Progenitor cell of endocrine pancreas (in vitro differentiated cells): ENCODE measurements at regions not wholly inside any gene's neighbourhood (a gene's known extent, or its start where the extent isn't known, plus 50 kb on each side); places are given as distances from the start of the nearest gene placed in this dataset.
"Not testable (repeated sequence)": the region's sequence is repeated elsewhere in the genome, so short reads cannot be mapped to it uniquely, and the experiment has no call there.

Experiments
- DNase-seq: peaks from one replicate; pipeline ENCODE4 v3.0.0; 2021; ENCODE audit warnings: low spot score; ENCODE audit not compliant: unreplicated experiment
- H3K27ac Mint-ChIP-seq: 2 replicates; pipeline ENCODE4 v1.8.0; 2021; ENCODE audit warnings: mild to moderate bottlenecking, moderate library complexity, mixed read lengths
- H3K27me3 Mint-ChIP-seq: 2 replicates; pipeline ENCODE4 v1.8.0; 2021; ENCODE audit warnings: mixed read lengths
- H3K36me3 Mint-ChIP-seq: 2 replicates; pipeline ENCODE4 v1.8.0; 2022; ENCODE audit warnings: mixed read lengths; ENCODE audit not compliant: insufficient read depth
- H3K4me1 Mint-ChIP-seq: 2 replicates; pipeline ENCODE4 v1.8.0; 2021; ENCODE audit warnings: low read depth, mixed read lengths
- H3K4me3 Mint-ChIP-seq: 2 replicates; pipeline ENCODE4 v1.8.0; 2021; ENCODE audit warnings: low read depth, mild to moderate bottlenecking, moderate library complexity, mixed read lengths
- H3K9me3 Mint-ChIP-seq: 2 replicates; pipeline ENCODE4 v1.8.0; 2021; ENCODE audit warnings: low read depth, mixed read lengths
- CTCF ChIP-seq: fragments of 200-600 bp; sonication (generic); IDR thresholded peaks from one replicate; pipeline ENCODE4 v1.5.0; 2021; ENCODE audit warnings: antibody characterized with exemption, mild to moderate bottlenecking; ENCODE audit not compliant: unreplicated experiment

DNA sequence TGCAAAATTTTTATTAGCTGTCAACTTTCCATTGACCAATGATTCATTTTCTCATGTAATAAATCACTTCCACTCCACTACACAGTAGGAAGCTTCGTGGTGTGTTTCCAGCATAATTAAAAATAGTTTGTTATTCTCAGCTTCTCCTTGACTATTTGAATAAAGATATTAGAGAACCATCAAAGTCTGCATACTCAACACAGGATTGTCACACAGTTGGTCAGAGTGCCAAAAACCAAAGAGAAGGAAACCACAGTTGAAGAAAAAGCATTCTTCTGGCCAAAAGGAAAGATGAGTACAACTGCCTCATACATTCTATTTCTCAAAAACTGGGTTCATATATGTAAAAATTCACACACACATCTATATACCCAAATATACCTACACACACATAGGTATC, 455.1 kb upstream of the HSF2 start:
- no peak overlapping the region for H3K27ac Mint-ChIP-seq
- DNase-seq: no peak
- H3K4me3 Mint-ChIP-seq: no peak overlapping the region
- no peaks in the 10 kb centered on the region for H3K36me3 Mint-ChIP-seq
- peaks cover 17% of the 10 kb centered on the region for H3K9me3 Mint-ChIP-seq
- no peaks in the 10 kb centered on the region for H3K27me3 Mint-ChIP-seq
- no peaks in the 10 kb centered on the region for H3K4me1 Mint-ChIP-seq
- no peak for TF ChIP-seq CTCF

GRCh38 chr6:121951123-121951522, 448.3 kb upstream of the HSF2 start:
- Mint-ChIP-seq H3K36me3 (no peaks in the 10 kb centered on the region), H3K4me1 (no peaks in the 10 kb centered on the region), H3K9me3 (peaks cover 7% of the 10 kb centered on the region), H3K27me3 (no peaks in the 10 kb centered on the region), H3K4me3 (no peak overlapping the region), H3K27ac (peak overlapping the region; percentile 11)
- DNase-seq: no peak
- no peak for TF ChIP-seq CTCF

DNA sequence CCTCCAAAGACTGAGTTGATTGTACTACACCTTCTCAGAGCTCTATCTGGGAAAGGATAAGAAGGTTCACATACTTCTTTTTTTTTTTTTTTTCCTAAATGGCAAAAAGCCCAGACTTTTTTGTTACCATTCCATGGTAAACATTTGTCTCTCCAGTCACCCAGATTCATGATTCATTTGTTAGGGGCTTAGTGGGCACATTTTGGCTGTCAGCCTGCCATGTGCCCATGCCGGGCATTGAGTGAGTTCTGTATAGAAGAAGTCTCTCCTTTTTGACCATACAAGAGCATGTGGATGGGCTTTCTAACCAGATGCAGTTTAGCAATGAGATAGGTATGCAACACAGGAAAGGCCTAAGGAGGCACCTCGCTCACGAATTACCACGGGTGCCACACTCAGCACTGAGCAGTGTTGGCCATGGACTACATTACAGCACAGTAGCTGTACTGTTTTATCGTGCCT, 447.5 kb upstream of the HSF2 start:
- peaks cover 4% of the 10 kb centered on the region for H3K9me3 Mint-ChIP-seq
- no peak for DNase-seq
- no peaks in the 10 kb centered on the region for H3K4me1 Mint-ChIP-seq
- H3K27ac Mint-ChIP-seq: no peak overlapping the region
- H3K27me3 Mint-ChIP-seq: no peaks in the 10 kb centered on the region
- no peaks in the 10 kb centered on the region for H3K36me3 Mint-ChIP-seq
- H3K4me3 Mint-ChIP-seq: no peak overlapping the region
- no peak for TF ChIP-seq CTCF

- not testable (repeated sequence) for DNase-seq
Observed at GRCh38 chr6:121955401-121955800, 444.1 kb upstream of the HSF2 start.

GRCh38 chr6:121956782-121957181, 442.7 kb upstream of the HSF2 start:
- Mint-ChIP-seq H3K27me3 (no peaks in the 10 kb centered on the region), H3K36me3 (no peaks in the 10 kb centered on the region), H3K4me1 (peaks cover 7% of the 10 kb centered on the region), H3K9me3 (peaks cover 4% of the 10 kb centered on the region), H3K27ac (no peak overlapping the region), H3K4me3 (no peak overlapping the region)
- DNase-seq: no peak
- no peak for TF ChIP-seq CTCF

More at GRCh38 chr6:121955401-121955800, 444.1 kb upstream of the HSF2 start:
- H3K36me3 Mint-ChIP-seq, H3K27ac Mint-ChIP-seq, H3K4me1 Mint-ChIP-seq, H3K27me3 Mint-ChIP-seq, H3K4me3 Mint-ChIP-seq, H3K9me3 Mint-ChIP-seq: not testable (repeated sequence)

DNA sequence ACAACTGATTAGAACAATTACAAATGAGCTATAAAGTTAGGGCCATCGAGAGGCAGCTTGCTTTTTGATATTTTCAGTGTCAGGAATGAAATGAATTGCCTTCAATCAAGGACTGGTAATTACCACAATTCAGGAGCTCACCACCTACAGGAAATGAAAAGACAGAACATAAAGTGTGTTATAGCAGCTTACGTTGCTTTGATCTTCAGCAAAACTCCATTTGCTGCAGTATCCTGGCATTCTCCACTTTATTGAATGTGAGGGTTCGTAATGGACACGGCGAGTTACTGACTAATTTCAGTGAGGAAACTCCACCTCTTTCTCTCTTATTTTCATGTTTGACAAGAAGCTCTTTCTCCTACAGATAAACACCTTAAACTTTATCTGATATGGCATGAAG, 440.0 kb upstream of the HSF2 start:
- peaks cover 7% of the 10 kb centered on the region for H3K4me1 Mint-ChIP-seq
- no peak overlapping the region for H3K4me3 Mint-ChIP-seq
- H3K27me3 Mint-ChIP-seq: no peaks in the 10 kb centered on the region
- no peaks in the 10 kb centered on the region for H3K36me3 Mint-ChIP-seq
- TF ChIP-seq CTCF: no peak
- peaks cover 4% of the 10 kb centered on the region for H3K9me3 Mint-ChIP-seq
- H3K27ac Mint-ChIP-seq: no peak overlapping the region
- DNase-seq: no peak
